HG02610 (cell line): ENCODE measurements at regions not wholly inside any gene's neighbourhood (a gene's known extent, or its start where the extent isn't known, plus 50 kb on each side); places are given as distances from the start of the nearest gene placed in this dataset.
A peak's percentile ranks its signal among the peaks of the same experiment; 100 is the strongest.

ENCODE experiments used
- ATAC-seq: cut with Tn5 transposase; IDR thresholded peaks from one replicate; pipeline ENCODE4 v1.9.1; 2021; ENCODE audit warnings: mild to moderate bottlenecking, moderate library complexity; ENCODE audit not compliant: unreplicated experiment

GRCh38 chr5:97538912-97539311 is 355.9 kb upstream of the RIOK2 start:
- no peak for ATAC-seq

GRCh38 chr5:97541864-97542263 is 358.8 kb upstream of the RIOK2 start:
- ATAC-seq, result no peak

GRCh38 chr5:97542469-97542868 is 359.4 kb upstream of the RIOK2 start:
- no peak for ATAC-seq

GRCh38 chr5:97543166-97543565 is 360.1 kb upstream of the RIOK2 start:
- no peak for ATAC-seq

- ATAC-seq, result no peak
Measured at GRCh38 chr5:97544240-97544639, 361.2 kb upstream of the RIOK2 start.

GRCh38 chr5:97544678-97545077 is 361.6 kb upstream of the RIOK2 start:
- no peak for ATAC-seq

- no peak for ATAC-seq
Measured at GRCh38 chr5:97545446-97545845, 362.4 kb upstream of the RIOK2 start.

GRCh38 chr5:97545886-97546535 is 363.0 kb upstream of the RIOK2 start:
- no peak for ATAC-seq

- ATAC-seq, result no peak
Measured at GRCh38 chr5:97547430-97547829, 364.4 kb upstream of the RIOK2 start.

- peak; percentile 83 for ATAC-seq
Measured at GRCh38 chr5:97547999-97548738, 365.1 kb upstream of the RIOK2 start.

GRCh38 chr5:97548739-97549080 is 365.7 kb upstream of the RIOK2 start:
- no peak for ATAC-seq

GRCh38 chr5:97549496-97549895 is 366.4 kb upstream of the RIOK2 start:
- ATAC-seq, result no peak

- no peak for ATAC-seq
Measured at GRCh38 chr5:97550164-97550563, 367.1 kb upstream of the RIOK2 start.

GRCh38 chr5:97550818-97551217 is 367.8 kb upstream of the RIOK2 start:
- no peak for ATAC-seq

- no peak for ATAC-seq
Measured at GRCh38 chr5:97553604-97554452, 370.8 kb upstream of the RIOK2 start.

- no peak for ATAC-seq
Measured at GRCh38 chr5:97554977-97555643, 372.1 kb upstream of the RIOK2 start.

GRCh38 chr5:97555644-97555981 is 372.6 kb upstream of the RIOK2 start:
- ATAC-seq, result no peak

- no peak for ATAC-seq
Measured at GRCh38 chr5:97559827-97560598, 377.0 kb upstream of the RIOK2 start.

- ATAC-seq, result no peak
Measured at GRCh38 chr5:97560599-97560993, 377.5 kb upstream of the RIOK2 start.

GRCh38 chr5:97563050-97563657 is 380.1 kb upstream of the RIOK2 start:
- no peak for ATAC-seq
